ENCODE measurements at regions not wholly inside any gene's neighbourhood (a gene's known extent, or its start where the extent isn't known, plus 50 kb on each side); places are given as distances from the start of the nearest gene placed in this dataset.
"Not testable (repeated sequence)": the region's sequence is repeated elsewhere in the genome, so short reads cannot be mapped to it uniquely, and the experiment has no call there.

- TF ChIP-seq CTCF (IDR thresholded peaks at IDR 0.05; ENCODE audit: low read length); EZH2 (IDR thresholded peaks at IDR 0.05; ENCODE audit: borderline replicate concordance, low read length): not testable (repeated sequence)
Observed at GRCh38 chr21:13921455-13921854, 289.3 kb downstream of the LIPI start.

Data from OCI-LY1 (cell line).